HG03378 (cell line): ENCODE measurements at regions not wholly inside any gene's neighbourhood (a gene's known extent, or its start where the extent isn't known, plus 50 kb on each side); places are given as distances from the start of the nearest gene placed in this dataset.

ENCODE experiments used
- ATAC-seq: cut with Tn5 transposase; IDR thresholded peaks from one replicate; pipeline ENCODE4 v1.9.1; 2021; ENCODE audit warnings: mild to moderate bottlenecking, moderate library complexity; ENCODE audit not compliant: unreplicated experiment

DNA sequence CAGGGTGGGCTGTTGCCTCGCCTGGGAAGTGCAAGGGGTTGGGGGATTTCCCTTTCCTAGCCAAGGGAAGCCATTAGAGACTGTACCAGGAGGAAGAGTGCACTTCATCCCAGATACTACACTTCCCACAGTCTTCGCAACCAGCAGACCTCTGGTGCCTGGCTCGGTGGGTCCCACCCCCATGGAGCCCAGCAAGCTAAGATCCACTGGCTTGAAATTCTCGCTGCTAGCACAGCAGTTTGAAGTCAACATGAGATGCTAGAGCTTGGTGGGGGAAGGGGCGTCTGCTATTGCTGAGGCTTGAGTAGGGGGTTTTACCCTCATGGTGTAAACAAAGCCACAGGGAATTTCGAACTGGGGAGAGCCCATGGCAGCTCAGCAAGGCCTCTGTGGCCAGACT, 586.4 kb downstream of the HTR1A start:
- ATAC-seq = no peak

DNA sequence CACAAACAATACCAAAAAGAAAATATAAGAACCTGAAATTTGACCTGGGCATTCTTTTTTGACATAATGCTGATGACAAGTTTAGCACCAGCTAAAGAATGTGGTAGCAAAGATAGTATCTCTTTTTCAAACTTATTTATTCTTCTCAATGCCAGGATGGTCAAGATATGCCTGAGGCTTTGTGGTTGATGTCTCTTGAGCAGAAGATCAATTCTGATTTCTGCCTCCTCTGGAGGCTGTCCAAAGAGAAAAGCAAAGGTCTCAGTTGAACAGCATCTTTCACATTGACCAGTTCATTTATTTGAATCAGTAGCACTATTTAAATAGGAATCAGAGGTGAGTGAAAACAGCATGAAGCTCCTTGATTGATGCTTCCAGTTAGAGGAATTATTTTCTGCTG, 588.2 kb downstream of the HTR1A start:
- ATAC-seq = no peak

DNA sequence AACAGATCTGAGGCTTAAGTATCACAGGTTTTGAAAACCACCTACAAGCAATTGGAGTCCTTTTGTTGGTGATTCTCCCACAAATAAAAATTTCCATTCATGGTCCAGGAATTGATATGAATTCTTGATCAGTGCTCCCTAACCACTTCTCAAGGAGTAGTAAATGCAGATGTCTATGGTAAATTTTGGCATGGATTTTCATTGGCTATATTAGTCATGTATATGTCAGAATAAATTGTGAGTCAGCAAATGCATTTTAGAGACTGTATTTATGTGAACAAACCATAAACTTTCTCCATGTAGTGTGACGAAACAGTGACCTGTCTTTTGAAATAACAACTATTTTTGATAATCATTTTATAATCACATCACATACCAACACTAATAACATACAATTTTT, 611.1 kb downstream of the HTR1A start:
- no peak for ATAC-seq

DNA sequence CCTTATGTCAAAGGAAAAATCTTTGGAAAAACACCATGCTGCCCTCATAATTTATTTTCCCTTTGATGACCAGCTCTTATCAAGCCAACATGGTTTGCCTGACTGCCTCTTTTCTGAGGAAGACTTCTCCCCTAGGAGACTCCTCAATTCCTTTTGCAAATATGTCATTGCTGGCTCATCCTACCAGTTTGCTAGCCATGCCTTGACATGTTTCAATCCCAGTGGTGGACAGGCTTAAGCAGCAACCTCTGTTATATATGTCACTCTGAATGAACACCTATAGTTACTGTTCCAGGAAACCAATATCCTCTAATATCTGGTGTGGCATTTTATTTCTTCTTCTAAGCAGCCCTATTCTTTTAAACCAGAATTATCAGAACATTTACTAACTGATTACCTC, 615.8 kb downstream of the HTR1A start:
- no peak for ATAC-seq

DNA sequence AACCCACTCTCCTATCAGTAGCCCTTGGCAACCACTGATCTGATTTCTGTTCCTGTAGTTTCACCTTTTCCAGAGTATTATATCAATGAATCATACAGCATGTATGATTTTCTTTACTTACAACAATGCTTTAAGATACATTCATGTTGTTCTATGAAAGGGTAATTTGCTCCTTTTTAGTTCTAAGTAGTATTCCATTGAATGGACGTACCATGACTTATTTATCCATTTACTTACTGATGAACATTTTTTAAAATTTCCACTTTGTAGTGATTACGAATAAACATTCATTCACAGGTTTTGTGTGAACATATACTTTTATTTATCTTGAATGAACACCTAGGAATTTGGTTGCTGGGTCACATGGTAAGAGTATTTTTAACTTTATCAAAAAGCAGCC, 620.8 kb downstream of the HTR1A start:
- no peak for ATAC-seq

DNA sequence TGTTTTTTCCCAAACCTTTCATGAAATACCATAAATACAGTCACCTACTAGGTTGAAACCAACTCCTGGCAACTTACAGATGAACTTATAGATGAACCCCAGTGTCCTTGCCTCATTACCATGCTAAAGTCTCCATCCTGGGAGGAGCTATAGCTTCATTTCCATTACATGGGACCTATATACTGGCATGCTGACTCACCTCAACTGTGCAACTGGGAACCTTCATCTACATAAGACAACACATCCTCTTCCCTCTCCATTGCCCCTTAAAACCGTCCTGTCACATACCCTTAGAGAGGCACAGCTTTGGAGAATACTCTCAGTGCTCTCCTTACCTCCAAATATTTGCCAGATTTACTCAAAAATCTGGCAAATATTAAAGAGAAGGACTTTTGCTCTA, 638.3 kb downstream of the HTR1A start:
- ATAC-seq = no peak

DNA sequence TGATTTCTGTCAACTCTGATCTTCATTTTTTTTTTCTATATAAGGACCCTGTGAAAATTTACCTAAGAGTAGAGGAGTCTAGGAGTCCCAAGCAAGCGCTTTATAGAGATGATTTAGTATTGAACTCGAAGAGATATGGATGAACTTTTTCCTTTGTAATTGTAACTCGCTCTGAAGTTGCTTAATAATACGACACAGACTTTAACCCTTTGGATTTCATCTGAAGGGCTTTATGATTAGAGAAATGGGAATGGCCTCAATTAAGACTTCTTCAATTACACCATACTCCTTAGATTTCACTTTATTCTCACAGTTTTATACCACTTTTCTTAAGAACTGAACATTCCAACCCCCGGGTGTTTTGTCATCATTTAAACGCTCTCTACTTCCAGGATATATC, 647.7 kb downstream of the HTR1A start:
- ATAC-seq = no peak

DNA sequence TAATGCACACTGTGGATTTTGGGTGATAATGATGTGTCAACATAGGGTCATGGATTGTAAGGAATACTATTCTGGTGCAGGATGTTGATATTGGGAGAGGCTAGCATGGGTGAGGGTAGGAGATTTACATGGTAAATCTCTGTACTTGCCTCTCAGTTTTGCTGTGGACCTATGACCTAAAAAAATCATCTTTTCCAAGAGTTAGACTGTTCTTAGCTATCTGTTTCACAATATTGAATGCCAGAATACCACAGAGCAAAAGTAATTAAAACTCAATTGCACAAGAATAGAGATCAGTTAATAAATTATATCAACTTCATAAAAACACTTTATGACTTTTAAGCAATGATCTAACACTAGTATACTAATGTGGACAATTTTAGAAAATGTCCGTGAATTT, 651.6 kb downstream of the HTR1A start:
- no peak for ATAC-seq

DNA sequence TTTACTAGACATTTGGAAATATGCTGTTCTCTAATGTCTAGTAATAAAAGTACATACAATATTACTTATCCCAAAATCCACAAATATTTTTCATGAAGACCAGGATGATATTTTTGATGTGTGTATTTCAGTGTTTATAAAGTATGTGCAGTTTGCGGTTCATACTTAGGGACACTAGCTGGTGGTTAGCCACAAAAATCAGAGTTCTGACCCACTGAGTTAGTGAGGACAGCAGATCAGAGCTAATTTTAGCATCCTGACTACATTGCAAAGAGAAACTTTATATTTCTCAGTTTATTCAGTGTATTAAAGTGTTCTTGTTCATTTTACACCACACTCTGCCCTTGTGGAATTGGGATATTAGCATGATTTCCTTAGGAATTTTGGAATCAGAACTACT, 655.3 kb downstream of the HTR1A start:
- no peak for ATAC-seq

DNA sequence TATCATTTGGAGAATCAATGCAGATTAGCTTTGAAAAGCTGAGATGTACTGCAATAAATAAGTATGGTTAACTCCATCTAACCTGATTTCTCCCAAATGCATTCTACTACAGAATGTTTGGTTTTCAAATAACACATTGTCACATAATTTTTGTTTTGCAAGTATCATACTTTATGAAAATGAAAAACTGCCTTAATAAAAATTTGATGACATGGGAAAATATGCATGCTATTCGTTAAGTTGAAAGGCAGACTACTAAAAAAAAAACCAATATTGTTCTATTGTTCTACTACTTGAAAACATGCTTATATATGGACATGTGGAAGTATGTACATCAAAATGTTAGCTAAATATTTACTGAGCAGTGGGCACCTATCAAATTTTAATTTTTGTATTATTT, 668.9 kb downstream of the HTR1A start:
- no peak for ATAC-seq

DNA sequence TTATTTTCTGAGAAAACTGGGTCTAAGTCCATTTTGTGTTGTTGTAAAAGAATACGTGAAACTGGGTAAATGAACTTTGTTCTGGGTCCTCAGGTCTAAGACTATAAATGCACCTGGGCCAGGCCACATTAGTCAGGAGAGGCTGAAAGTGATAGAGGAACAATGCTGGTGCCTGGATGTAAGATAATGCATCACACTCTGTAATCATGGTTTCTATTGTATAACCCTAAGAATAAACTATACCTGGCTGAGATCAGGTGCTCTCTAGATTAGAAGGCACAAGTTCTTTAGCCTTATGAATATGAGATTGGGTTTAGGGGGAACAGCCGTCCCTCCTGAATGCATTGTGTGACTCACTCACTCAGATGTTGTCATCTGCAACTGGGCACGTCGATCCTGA, 675.5 kb downstream of the HTR1A start:
- ATAC-seq = no peak

DNA sequence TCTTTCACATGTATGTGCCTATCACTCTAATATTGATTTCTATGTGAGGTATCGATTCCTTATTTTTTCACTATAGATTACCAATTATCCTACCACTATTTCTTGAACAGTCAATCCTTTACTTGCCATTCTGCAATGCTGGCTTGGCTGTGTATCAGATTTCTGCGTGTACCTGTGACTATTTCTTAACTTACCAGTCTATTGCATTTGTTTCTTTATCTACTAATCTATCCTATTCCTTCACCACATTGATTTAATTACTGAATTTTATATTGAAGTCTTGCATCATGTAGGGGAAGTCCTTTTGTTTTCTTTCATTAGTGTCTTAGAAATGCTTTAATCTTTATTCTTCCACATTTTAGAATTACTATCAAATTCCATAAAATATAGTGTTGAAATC, 684.8 kb downstream of the LRRC70 start:
- ATAC-seq = no peak

DNA sequence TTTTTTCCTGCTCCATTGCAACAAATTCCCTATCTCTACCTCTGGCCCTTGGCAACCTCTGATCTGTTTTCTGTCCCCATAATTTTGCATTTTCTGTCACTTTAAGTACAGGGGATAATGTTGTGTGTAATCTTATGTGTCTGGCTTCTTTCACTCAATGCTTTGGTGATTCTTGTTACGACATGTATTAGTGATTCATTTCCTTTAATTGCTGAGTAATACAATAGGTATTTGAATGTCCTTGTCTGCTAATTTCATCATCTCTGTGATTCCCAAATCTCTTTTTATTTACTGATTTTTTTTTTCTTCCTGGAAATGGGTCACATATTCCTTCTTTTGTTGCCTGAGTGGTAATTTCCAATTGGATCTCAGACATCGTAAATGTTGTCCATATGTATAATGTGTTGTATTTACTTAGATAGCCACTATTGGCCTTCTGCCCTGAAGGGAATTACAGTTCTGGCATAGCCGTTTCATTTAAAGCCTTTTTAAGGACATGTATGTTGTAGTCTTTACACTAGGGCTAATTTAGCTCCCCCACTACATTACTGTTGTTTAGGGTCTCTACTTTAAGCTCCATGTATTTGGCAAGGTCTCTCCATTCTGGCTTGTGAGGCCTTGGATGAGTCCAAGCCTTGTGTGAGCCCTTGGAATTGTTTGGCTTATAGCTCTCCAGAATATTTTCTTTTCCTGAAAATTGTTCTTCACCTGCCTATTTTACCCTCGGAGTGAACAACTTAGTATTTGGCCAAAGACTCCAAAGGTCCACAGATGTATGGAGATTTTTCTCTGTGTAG, 683.8 kb downstream of the LRRC70 start:
- ATAC-seq = no peak

DNA sequence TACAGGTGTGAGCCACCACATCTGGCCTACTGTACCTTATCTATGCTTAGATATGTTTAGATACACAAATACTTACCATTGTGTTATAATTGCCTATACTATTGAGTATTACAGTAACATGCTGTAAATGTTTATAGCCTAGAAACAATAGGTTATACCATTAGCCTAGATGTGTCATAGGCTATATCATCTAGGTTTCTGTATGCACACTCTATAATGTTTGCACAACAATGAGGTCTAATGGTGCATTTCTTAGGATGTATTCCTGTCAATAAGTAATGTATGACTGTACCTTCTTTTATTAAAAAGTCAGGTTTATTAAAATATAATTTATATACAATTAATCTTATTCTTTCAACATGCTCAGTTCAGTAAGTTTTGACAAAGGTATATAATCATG, 683.1 kb downstream of the LRRC70 start:
- ATAC-seq = no peak

DNA sequence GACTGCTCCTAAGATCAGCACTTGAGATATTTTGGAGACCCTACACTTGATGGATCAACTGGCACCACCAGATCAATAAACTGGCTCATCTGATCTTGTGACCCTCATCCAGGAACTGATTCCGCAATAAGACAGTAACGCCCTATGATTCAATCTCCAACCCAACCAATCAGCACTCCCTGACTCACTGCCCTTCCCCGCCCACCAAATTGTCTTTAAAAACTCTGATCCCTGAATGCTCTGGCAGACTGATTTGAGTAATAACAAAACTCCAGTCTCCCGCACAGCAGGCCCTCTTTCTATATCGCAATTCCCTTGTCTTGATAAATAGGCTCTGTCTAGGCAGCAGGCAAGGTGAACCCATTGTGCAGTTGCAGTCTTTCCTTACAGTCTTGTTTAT, 677.0 kb downstream of the LRRC70 start:
- ATAC-seq = no peak

DNA sequence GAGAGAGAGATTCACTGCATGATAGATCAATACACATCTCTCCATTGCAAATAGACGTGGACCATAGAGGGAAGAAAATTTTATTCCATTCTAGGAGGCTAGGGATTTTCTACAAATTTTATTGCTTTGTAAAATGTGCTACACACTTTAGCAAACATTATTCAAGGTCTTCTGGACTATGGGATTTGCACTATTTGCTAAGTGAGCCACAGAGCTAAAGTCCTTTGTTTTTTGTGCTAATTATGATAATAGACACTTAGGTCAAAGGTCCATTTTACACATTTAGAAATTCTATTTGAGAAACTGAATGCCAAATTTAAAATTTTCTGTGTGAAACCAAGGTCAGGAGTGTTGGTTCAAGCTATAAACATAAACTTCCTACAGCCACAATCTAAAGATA, 672.3 kb downstream of the LRRC70 start:
- ATAC-seq = no peak

DNA sequence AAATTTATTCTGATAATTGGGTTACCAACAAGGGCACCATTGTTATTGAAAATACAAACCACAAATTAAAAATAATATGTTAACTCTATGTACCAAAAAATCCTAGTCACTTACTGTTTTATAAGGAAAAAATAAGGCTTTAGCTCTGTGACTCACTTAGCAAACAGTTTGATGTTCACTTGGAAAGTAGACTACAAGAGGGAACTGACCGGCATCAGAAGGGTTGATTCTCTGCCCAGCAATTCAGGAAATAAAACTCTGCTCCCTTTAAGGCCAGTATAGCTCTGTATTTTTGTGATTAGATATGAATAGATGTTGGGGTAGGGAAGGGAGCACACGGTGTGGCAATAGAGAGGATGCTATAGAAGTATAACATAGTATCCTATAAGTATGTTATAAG, 671.3 kb downstream of the LRRC70 start:
- no peak for ATAC-seq

DNA sequence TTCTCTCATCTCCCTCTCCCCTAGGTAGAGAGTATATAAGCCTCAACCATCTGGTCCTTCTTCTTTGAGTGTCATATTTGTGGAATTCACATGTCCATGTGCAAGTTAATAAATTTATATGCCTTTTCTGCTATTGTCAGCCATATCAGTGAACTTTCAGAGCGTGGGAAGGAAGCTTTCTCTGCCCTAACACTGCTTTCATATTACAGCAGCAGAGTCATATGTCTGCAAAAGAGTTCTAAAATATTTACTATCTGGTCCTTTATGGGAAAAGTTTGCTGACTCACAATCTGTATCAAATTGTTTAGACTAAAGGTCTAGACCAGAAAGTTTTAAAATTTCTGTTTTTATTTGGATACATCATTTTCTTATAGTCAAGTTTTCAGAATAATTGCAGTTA, 669.0 kb downstream of the LRRC70 start:
- ATAC-seq = no peak

DNA sequence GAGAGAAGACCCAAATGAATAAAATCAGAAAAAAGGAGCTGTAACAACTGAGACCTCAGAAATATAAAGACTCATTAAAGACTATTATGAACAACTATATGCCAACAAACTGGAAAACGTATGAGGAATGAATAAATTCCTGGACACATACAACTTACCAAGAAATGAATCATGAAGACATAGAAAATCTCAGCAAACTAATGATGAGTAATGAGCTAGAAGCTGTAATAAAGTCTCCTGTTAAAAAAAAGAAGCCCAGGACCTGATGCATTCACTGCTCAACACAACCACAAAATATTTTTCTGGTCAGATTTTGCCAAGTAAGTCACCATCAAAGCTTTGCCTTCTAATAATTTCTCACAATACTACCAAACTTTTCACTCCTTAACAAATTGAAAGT, 666.7 kb downstream of the LRRC70 start:
- ATAC-seq = no peak

DNA sequence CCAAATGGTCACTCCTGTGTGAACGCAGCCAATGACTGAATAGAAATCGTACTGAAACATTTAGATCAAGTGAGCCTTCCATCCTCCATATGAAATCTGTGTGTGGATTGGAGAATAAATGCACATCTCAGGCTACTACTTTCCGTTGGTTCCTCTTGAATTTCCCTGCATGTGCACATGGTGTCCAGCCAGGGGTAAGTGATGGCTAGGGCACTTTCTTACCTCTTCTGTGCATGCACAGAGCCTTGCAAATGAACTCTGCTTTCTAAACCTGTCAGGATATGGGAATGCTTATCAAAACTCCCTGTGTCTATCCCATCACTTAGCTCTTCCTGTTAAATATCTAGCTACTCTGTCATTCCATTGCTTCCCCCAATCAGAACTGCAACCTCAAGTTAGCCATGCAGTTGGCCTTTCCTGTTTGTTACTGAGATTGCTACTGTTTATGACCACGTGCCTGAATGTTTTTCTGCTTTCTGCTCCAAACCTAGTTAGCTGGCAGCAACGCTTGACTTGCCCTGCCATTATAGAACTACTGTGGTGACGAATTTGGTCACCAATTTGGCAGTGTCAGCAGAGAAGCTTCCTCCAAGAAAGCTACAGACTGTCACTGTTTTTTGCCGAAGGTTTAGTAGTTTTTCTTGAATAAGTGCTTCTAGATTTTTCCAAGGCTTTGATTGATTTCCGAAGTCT, 661.6 kb downstream of the LRRC70 start:
- no peak for ATAC-seq

DNA sequence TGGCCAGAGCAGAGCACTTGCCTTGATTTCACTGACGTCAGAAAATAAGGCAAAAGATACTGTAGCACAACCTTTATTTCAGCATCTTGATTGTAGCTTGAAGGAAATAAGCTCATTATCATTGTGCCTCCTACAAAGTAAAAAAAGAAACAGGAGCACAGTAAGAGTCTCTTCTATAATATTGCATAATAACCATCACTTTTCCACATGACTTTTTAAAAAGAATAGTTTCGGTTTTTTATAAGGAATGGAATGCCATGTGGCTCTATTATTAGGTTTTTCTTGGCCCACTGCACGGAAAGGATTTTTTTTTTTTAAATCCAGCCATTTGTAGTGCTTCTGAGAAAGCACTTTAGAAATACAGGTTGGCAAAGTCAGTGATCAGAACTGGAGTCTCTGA, 655.3 kb downstream of the LRRC70 start:
- no peak for ATAC-seq

DNA sequence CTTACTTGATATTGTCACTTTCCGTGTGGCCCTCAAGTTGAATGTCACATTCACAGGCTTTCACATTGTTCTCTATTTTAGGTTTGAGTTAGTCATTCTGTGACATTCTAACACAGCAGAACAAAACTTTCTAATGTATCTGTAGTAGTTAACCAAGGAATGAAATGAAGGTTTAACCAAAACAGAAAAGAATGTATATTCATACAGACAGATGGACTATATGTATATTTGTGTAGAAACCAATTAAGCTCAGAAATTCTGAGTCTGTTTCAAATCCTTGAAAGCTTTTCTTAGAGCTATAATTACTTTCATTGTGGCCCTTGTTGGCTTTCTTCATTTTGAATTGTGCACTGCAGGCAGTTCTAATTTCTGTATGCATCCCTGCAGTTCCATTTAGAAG, 654.7 kb downstream of the LRRC70 start:
- no peak for ATAC-seq

DNA sequence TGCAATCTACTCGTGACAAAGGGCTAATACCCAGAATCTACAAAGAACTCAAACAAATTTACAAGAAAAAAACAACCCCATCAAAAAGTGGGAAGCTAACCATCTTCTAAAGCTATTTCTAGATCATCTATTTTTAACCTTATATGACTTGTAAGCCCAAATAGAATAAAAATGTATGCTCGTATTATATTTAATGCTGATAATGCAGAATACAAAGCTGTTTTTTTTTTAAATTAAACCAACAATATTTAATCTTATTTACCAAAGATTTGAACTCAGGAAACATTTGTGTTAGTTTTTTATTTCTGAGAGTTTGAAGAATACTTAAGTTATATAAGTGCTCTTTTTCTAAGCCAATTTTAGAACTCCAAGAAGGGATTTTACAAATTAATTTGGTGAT, 652.1 kb downstream of the LRRC70 start:
- ATAC-seq = no peak
